A673 (cell line): ENCODE measurements at regions not wholly inside any gene's neighbourhood (a gene's known extent, or its start where the extent isn't known, plus 50 kb on each side); places are given as distances from the start of the nearest gene placed in this dataset.

Experiments used
- BruUV-seq: library from RNA; stranded (reverse); fragments of 400-500 nt; replicated peaks from 2 replicates; lab custom pipeline; 2021; lab: Mats Ljungman, UMichigan
- CTCF ChIA-PET: fragments of 300-600 bp; sonication (Branson Sonifier 250); formaldehyde crosslinking; loops from one replicate; lab custom pipeline; 2022; ENCODE audit warnings: antibody characterized with exemption; lab: Charles Lee
- POLR2A ChIA-PET: fragments of 300-600 bp; sonication (Branson Sonifier 250); formaldehyde crosslinking; loops from one replicate; lab custom pipeline; 2022; ENCODE audit warnings: antibody characterized with exemption; ENCODE audit not compliant: low non-redundant PET; lab: Charles Lee
- DNase-seq: peaks from one replicate; pipeline ENCODE4 v3.0.0-alpha.2; 2015; ENCODE audit warnings: low spot score
- H3K27ac ChIP-seq: fragments of 200-600 bp; sonication (generic); 2 replicates; pipeline ENCODE4 v1.5.1; 2016; ENCODE audit warnings: mixed run types, low read depth, mild to moderate bottlenecking, mixed read lengths, antibody characterized with exemption, low read length; ENCODE audit not compliant: poor library complexity, severe bottlenecking
- H3K27me3 ChIP-seq: fragments of 200-600 bp; sonication (generic); replicated peaks from 2 replicates; pipeline ENCODE4 v1.6.1; 2017; ENCODE audit warnings: mixed run types, low read depth, mild to moderate bottlenecking, mixed read lengths, antibody characterized with exemption, low read length; ENCODE audit not compliant: insufficient read depth, poor library complexity
- H3K36me3 ChIP-seq: fragments of 200-600 bp; sonication (generic); 2 replicates; pipeline ENCODE4 v1.6.1; 2016; ENCODE audit warnings: mixed run types, mild to moderate bottlenecking, mixed read lengths, antibody characterized with exemption, low read length; ENCODE audit not compliant: insufficient read depth, poor library complexity, severe bottlenecking
- H3K4me1 ChIP-seq: fragments of 200-600 bp; sonication (generic); 2 replicates; pipeline ENCODE4 v1.6.1; 2017; ENCODE audit warnings: mixed run types, mild to moderate bottlenecking, mixed read lengths, antibody characterized with exemption, low read length; ENCODE audit not compliant: insufficient read depth, poor library complexity, severe bottlenecking
- H3K4me3 ChIP-seq: fragments of 200-600 bp; sonication (generic); 2 replicates; pipeline ENCODE4 v1.5.1; 2016; ENCODE audit warnings: low read depth, mixed run types, mild to moderate bottlenecking, mixed read lengths, low read length; ENCODE audit not compliant: poor library complexity, severe bottlenecking
- H3K9me3 ChIP-seq: fragments of 200-600 bp; sonication (generic); 2 replicates; pipeline ENCODE4 v1.6.1; 2016; ENCODE audit warnings: mixed run types, low read depth, mild to moderate bottlenecking, mixed read lengths, antibody characterized with exemption, low read length; ENCODE audit not compliant: poor library complexity, severe bottlenecking
- EZH2 ChIP-seq: fragments of 200-600 bp; sonication (generic); IDR thresholded peaks from 2 replicates; pipeline ENCODE4 v1.6.1; 2017; ENCODE audit warnings: borderline replicate concordance, low read depth, mild to moderate bottlenecking, mixed read lengths, antibody characterized with exemption, low read length; ENCODE audit not compliant: poor library complexity, severe bottlenecking
- intact Hi-C: fragments of 100-400 bp; cut with micrococcal nuclease; formaldehyde crosslinking; loops from one replicate; pipeline ENCODE4 v1.10.0; 2022; ENCODE audit not compliant: unreplicated experiment
- TF ChIP-seq, protein P1 (sequence below): fragments of 300-800, 200-600 bp; sonication (generic); conservative IDR thresholded peaks from 2 replicates; pipeline ENCODE4 v1.5.1; 2017; ENCODE audit warnings: low read depth, mild to moderate bottlenecking, antibody characterized with exemption, low read length, moderate library complexity, mixed read lengths

DNA sequence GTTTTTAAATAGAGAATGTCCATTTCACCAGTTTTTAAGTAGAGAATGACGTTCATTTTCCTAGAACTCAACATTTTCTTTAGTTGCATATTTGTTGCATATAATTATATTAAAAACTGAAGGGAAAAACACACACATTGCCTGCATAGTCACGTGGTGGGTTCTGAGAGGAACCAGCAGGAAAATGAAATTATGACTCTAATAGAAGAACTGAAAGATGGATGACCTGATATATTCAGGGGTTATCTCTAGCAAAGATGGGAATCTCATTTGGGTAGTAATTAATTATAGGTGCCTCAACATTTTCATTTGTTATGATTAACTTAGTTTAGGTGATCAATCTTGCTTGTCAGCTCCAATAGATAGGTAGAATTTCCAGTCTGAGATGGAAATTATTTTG is 288.3 kb downstream of the TRIB2 start:
- Histone ChIP-seq H3K36me3 (no peaks in the 10 kb centered on the region), H3K4me3 (no peak overlapping the region), H3K27me3 (no peaks in the 10 kb centered on the region), H3K27ac (no peak overlapping the region), H3K4me1 (peaks cover 46% of the 10 kb centered on the region), H3K9me3 (no peaks in the 10 kb centered on the region)
- DNase-seq: no peak
- POLR2A ChIA-PET: no interaction called here
- no TSS peak for BruUV-seq
- intact Hi-C loops: loop anchor here (5.0 to 10.0 kb wide), 10 partner anchors 228 to 1528 kb away; no protein-coding TSS in a partner anchor
- CTCF ChIA-PET: no interaction called here
- no peak for TF ChIP-seq EZH2
- TF ChIP-seq, protein P1, sequence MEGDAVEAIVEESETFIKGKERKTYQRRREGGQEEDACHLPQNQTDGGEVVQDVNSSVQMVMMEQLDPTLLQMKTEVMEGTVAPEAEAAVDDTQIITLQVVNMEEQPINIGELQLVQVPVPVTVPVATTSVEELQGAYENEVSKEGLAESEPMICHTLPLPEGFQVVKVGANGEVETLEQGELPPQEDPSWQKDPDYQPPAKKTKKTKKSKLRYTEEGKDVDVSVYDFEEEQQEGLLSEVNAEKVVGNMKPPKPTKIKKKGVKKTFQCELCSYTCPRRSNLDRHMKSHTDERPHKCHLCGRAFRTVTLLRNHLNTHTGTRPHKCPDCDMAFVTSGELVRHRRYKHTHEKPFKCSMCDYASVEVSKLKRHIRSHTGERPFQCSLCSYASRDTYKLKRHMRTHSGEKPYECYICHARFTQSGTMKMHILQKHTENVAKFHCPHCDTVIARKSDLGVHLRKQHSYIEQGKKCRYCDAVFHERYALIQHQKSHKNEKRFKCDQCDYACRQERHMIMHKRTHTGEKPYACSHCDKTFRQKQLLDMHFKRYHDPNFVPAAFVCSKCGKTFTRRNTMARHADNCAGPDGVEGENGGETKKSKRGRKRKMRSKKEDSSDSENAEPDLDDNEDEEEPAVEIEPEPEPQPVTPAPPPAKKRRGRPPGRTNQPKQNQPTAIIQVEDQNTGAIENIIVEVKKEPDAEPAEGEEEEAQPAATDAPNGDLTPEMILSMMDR: no peak

DNA sequence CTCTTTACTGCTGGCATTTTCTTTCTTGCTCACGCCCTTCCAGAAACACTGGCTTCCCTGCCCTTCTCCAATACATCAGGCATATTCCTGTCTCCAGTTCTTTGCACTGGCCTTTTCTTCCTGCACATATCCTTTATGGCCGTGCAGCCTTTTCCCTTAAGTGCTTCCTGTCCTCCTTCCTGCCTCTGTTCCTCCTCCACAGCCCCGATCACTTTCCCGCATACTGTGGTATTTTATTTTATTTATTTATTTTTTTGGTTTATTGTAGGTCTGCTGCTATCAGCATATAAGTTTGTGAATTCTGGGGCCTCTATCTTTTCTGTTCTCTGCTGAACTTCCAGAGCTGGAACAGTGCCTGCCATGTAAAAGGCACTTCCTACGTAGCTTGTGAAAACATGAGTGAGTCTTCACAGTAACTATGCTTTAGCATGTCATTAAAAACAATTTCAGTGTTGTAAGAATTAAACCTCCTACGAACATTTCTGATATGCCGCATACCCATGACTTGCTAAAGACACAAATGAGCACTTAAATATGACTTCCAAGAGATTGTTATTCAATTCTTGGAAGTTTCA is 289.1 kb downstream of the TRIB2 start:
- Histone ChIP-seq H3K4me3 (peak overlapping the region; percentile 9), H3K27ac (peak overlapping the region; percentile 28), H3K36me3 (no peaks in the 10 kb centered on the region), H3K9me3 (no peaks in the 10 kb centered on the region), H3K4me1 (peaks cover 41% of the 10 kb centered on the region), H3K27me3 (no peaks in the 10 kb centered on the region)
- CTCF ChIA-PET: interaction anchor here (0.7 to 2.1 kb wide), 7 partner anchors 9 to 1176 kb away, joined by 3 to 11 read pairs (median 5); no protein-coding TSS in a partner anchor
- POLR2A ChIA-PET: no interaction called here
- intact Hi-C loops: loop anchor here (2.0 to 10.0 kb wide), 11 partner anchors 75 to 1529 kb away; no protein-coding TSS in a partner anchor
- DNase-seq: peak; percentile 54
- no TSS peak for BruUV-seq
- no peak for TF ChIP-seq EZH2
- TF ChIP-seq, protein P1: no peak

DNA sequence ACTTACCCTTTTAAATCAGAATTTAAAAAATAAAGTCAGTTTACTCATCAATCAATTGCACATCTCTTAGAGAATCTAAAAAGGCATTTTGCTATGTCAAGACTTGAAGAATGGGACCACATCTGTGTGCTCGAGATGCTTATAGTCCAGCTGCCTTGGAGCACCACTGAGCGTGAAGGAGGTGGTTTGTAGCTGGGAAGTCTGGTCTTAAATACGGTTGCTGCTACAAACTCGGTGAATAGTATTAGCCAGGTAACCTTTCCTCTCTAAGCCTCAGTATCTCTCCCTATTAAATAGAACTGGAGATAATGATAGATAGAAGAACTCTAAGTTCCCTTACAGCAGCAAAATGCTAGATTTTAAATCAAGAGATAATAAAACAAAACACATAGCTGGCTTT is 289.7 kb downstream of the TRIB2 start:
- TF ChIP-seq, protein P1: no peak
- TF ChIP-seq EZH2: no peak
- peak; percentile 35 for DNase-seq
- POLR2A ChIA-PET: no interaction called here
- no peaks in the 10 kb centered on the region for H3K9me3 ChIP-seq
- intact Hi-C loops: loop anchor here (2.0 to 10.0 kb wide), 11 partner anchors 76 to 1529 kb away; no protein-coding TSS in a partner anchor
- no peaks in the 10 kb centered on the region for H3K27me3 ChIP-seq
- peaks cover 35% of the 10 kb centered on the region for H3K4me1 ChIP-seq
- H3K36me3 ChIP-seq: no peaks in the 10 kb centered on the region
- BruUV-seq: TSS peak; percentile 69
- peak overlapping the region; percentile 15 for H3K4me3 ChIP-seq
- peak overlapping the region; percentile 28 for H3K27ac ChIP-seq
- CTCF ChIA-PET: interaction anchor here (0.7 to 2.1 kb wide), 11 partner anchors 10 to 1178 kb away, joined by 3 to 11 read pairs (median 5); no protein-coding TSS in a partner anchor
